Astrocyte (in vitro differentiated cells and primary cell): ENCODE measurements at regions not wholly inside any gene's neighbourhood (a gene's known extent, or its start where the extent isn't known, plus 50 kb on each side); places are given as distances from the start of the nearest gene placed in this dataset.

ENCODE experiments used
- EZH2 ChIP-seq: IDR thresholded peaks from 2 replicates; pipeline ENCODE4 v1.6.1; 2012; ENCODE audit warnings: mild to moderate bottlenecking, low read length, inconsistent platforms; ENCODE audit not compliant: insufficient read depth
- TF ChIP-seq, protein P1 (sequence below): IDR thresholded peaks from 2 replicates; pipeline ENCODE4 v1.5.1; 2011; ENCODE audit warnings: low read depth, mild to moderate bottlenecking, inconsistent platforms, low read length, moderate library complexity; ENCODE audit not compliant: insufficient read depth

- TF ChIP-seq, protein P1, sequence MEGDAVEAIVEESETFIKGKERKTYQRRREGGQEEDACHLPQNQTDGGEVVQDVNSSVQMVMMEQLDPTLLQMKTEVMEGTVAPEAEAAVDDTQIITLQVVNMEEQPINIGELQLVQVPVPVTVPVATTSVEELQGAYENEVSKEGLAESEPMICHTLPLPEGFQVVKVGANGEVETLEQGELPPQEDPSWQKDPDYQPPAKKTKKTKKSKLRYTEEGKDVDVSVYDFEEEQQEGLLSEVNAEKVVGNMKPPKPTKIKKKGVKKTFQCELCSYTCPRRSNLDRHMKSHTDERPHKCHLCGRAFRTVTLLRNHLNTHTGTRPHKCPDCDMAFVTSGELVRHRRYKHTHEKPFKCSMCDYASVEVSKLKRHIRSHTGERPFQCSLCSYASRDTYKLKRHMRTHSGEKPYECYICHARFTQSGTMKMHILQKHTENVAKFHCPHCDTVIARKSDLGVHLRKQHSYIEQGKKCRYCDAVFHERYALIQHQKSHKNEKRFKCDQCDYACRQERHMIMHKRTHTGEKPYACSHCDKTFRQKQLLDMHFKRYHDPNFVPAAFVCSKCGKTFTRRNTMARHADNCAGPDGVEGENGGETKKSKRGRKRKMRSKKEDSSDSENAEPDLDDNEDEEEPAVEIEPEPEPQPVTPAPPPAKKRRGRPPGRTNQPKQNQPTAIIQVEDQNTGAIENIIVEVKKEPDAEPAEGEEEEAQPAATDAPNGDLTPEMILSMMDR: no peak
- no peak for TF ChIP-seq EZH2
Observed at GRCh38 chr6:125597411-125598253, 151.8 kb upstream of the HEY2 start.
